GM12878 (cell line): ENCODE measurements at regions not wholly inside any gene's neighbourhood (a gene's known extent, or its start where the extent isn't known, plus 50 kb on each side); places are given as distances from the start of the nearest gene placed in this dataset.

Experiments used
- CTCF ChIP-seq, 3 experiments: IDR thresholded peaks in 2 of 3; conservative IDR thresholded peaks in 1 of 3; 2 replicates each; pipeline ENCODE4 v1.5.1; 2011; ENCODE audit warnings: low read depth in 3 of 3, low read length in 3 of 3, mild to moderate bottlenecking in 3 of 3, control low read depth in 2 of 3, moderate library complexity in 2 of 3, inconsistent platforms in 1 of 3, mixed read lengths in 1 of 3; ENCODE audit not compliant: control insufficient read depth in 2 of 3, insufficient read depth in 1 of 3; ENCODE audit errors: extremely low read depth in 1 of 3
- ETV6 ChIP-seq, 2 experiments: fragments of 450-650 bp in 1 of 2; IDR thresholded peaks in 1 of 2; conservative IDR thresholded peaks in 1 of 2; 2 replicates each; pipeline ENCODE4 v1.6.1; 2014; ENCODE audit warnings: antibody characterized with exemption in 1 of 2, borderline replicate concordance in 1 of 2, low read depth in 1 of 2, mild to moderate bottlenecking in 1 of 2, moderate library complexity in 1 of 2
- NFIC ChIP-seq: IDR thresholded peaks from 2 replicates; pipeline ENCODE4 v1.6.1; 2012; ENCODE audit warnings: low read depth, mild to moderate bottlenecking, inconsistent platforms, low read length, moderate library complexity
- STAT3 ChIP-seq: IDR thresholded peaks from 2 replicates; pipeline ENCODE4 v1.6.1; 2011; ENCODE audit warnings: low read depth, low read length, improper control_type of control experiment
- TF ChIP-seq, protein P1 (sequence below): IDR thresholded peaks from 2 replicates; pipeline ENCODE4 v1.6.1; 2011; ENCODE audit warnings: low read depth, low read length, improper control_type of control experiment, borderline replicate concordance

- no peak for TF ChIP-seq NFIC
- TF ChIP-seq ETV6 (conservative IDR thresholded peaks at IDR 0.05 in 1 of 2, IDR thresholded peaks at IDR 0.05 in 1 of 2; ENCODE audit: borderline replicate concordance in 1 of 2, low read depth in 1 of 2) = no peak
- TF ChIP-seq STAT3 = no peak
- TF ChIP-seq CTCF (IDR thresholded peaks at IDR 0.05 in 2 of 3, conservative IDR thresholded peaks at IDR 0.05 in 1 of 3; ENCODE audit: control insufficient read depth in 2 of 3, extremely low read depth in 1 of 3, insufficient read depth in 1 of 3, low read depth in 3 of 3, low read length in 3 of 3) = no peak
- TF ChIP-seq, protein P1, sequence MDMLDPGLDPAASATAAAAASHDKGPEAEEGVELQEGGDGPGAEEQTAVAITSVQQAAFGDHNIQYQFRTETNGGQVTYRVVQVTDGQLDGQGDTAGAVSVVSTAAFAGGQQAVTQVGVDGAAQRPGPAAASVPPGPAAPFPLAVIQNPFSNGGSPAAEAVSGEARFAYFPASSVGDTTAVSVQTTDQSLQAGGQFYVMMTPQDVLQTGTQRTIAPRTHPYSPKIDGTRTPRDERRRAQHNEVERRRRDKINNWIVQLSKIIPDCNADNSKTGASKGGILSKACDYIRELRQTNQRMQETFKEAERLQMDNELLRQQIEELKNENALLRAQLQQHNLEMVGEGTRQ = no peak
These were observed 274.6 kb upstream of the ZNF32 start for GRCh38 chr10:43923328-43923727.
